ENCODE measurements at regions not wholly inside any gene's neighbourhood (a gene's known extent, or its start where the extent isn't known, plus 50 kb on each side); places are given as distances from the start of the nearest gene placed in this dataset.
"Not testable (repeated sequence)": the region's sequence is repeated elsewhere in the genome, so short reads cannot be mapped to it uniquely, and the experiment has no call there.

DNA sequence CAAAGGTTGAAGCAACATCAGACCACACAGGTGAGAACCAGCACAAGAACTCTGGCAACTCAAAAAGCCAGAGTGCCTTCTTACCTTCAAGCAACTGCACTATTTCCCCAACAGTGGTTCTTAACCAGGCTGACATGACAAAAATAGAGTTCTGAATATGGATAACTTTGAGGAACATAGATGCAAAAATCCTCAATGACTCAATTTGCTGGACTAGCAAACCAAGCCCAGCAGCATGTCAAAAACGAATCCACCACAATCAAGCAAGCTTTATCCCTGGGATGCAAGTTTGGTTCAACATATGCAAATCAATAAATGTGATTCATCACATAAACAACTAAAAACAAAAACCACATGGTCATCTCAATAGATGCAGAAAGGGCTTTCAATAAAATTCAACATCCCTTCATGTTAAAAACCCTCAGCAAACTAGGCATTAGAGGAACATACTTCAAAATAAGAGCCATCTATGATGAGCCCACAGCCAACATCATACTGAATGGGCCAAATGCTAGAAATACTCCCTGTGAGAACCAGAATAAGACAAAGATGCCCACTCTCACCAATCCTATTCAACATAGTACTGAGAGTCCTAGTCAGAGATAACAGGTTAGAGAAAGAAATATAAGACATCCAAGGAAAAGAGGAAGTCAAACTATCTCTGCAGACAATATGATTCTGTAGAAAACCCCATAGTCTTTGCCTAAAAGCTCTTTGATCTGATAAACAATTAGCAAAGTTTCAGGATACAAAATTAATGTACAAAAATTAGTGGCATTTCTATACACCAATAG, 110.5 kb upstream of the NBPF19 start:
- DNase-seq: not testable (repeated sequence)

- DNase-seq: not testable (repeated sequence)
Observed at GRCh38 chr1:149366402-149366801, 108.4 kb upstream of the NBPF19 start.

DNA sequence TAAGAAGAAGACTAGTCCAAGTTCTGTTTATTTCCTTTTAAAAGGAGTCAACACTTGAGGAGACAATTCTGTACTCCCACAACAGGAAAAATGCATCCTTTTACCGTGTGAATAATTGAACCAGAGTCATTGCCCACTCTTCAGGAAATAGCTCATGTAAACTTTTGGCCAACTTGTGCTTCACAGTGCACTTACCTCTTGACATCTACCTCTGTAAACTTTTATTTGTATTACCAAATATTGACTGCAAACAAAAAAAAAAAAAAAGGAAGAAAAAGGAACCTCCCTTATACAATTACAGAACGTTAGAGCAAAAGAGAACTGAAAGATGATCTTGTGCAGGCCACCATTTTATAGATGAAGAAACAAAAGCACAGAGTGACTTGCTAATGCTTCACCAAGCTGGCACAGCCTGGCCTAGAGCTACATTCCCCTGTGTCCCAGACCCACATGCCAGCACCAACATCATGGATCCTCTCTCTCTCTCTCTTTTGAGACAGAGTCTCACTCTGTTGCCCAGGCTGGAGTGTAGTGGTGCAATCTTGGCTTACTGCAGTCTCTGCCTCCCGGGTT, 107.3 kb upstream of the NBPF19 start:
- DNase-seq: not testable (repeated sequence)

- DNase-seq: not testable (repeated sequence)
Observed at GRCh38 chr1:149368337-149368736, 106.5 kb upstream of the NBPF19 start.

DNA sequence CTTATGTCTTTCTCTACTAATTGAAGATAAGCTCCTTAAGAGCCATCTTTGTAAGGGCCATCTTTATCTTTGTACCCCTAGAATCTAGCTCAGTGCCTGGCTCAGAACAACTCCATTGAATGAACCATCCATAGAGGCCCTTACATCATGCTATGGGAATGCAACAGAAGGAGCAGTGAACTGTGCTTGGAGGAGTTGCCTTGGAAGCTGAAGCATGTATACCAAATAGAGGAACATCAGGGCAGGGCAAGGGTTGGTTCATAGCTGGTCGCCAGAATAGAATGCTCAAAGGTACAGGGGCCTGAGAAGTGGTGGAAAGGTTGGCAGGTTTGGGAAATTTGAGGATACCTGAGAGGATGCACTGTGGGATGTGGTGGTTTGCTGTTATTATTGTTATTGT, 105.8 kb upstream of the NBPF19 start:
- DNase-seq: not testable (repeated sequence)

GRCh38 chr1:149371955-149372354, 102.9 kb upstream of the NBPF19 start:
- DNase-seq: not testable (repeated sequence)

- not testable (repeated sequence) for DNase-seq
Observed at GRCh38 chr1:149378462-149378861, 96.4 kb upstream of the NBPF19 start.

- DNase-seq: peak; percentile 20 to 39 (median 29)
Observed at GRCh38 chr1:149390173-149390926, 84.5 kb upstream of the NBPF19 start.

DNA sequence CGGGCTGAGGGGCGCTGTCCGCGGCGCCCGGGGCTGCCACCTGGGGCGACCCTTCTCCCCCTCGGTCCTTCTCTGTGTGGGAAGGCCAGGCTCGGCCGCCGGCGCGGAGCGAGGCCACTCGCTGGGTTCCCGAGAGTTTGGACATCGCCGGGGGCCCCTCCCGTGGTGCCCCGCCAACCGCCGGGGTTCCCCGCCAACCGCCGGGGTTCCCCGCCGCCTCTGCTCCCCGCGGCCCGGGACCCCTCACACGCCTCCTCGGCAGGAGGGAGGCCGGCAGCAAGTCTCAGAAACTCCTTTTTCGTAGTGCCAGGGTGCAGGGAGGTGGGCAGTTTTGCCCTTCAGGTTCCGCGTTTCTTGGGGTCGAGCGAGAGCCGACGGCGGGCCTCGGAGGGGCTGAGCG, 83.9 kb upstream of the NBPF19 start:
- DNase-seq: not testable (repeated sequence)

DNA sequence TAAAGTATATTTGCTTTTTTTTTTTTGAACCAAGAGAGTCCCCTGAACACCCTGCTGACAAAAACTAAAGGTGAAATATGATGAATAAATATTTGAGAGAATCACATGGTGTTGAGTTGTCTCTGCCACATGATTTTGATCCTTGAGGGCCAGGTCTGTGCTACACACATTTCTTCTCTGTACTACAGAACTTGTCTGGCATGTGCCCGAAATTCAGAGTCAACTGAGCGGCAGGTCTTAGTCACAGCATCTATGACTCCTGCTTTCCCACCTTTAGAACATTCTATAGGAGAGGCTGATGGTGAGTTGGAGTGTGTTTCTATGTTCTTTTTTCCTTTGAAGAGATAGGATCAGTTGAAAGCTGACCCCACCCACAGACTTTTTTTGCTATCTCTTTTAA, 79.0 kb upstream of the NBPF19 start:
- not testable (repeated sequence) for DNase-seq

- not testable (repeated sequence) for DNase-seq
Observed at GRCh38 chr1:149398527-149398926, 76.3 kb upstream of the NBPF19 start.

DNA sequence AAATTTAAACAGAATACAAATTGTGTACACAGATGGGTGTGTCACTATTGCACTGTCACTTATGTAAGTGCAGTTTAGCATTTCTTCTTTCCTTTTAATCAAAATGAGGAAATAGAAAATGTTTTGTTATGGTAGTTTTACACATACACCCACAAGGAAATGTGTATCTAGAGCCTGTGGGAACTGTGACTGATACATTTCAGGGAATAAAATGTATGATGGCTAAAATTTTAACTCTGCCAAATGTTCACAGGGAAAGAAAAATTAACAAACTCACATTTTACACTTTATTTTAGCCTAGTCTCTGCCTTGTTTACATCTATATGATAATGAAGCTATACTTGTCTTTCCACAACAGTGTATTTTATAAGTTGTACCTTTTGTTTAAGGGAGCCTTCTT, 66.4 kb upstream of the NBPF19 start:
- DNase-seq: not testable (repeated sequence)

- not testable (repeated sequence) for DNase-seq
Observed at GRCh38 chr1:149415373-149415772, 59.5 kb upstream of the NBPF19 start.

DNA sequence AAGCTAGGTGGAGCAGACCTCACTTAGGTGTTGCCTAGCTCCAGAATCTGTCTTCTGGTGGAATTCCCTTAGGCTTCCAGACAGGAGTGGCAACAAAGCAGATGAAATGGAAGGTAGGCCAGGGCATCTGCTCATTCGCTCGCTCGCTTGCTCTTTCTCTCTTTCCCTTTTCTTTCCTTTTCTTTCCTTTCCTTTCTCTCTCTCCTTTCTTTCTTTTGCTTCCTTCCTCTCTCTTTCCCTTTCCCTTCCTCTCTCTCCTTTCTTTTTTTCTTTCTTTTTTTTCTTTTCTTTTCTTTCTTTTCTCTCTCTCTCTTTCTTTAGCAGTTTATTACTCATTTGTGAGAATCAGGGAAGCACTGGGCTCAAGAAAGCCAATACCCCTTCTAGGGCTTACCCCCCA, 56.1 kb upstream of the NBPF19 start:
- DNase-seq: not testable (repeated sequence)

DNA sequence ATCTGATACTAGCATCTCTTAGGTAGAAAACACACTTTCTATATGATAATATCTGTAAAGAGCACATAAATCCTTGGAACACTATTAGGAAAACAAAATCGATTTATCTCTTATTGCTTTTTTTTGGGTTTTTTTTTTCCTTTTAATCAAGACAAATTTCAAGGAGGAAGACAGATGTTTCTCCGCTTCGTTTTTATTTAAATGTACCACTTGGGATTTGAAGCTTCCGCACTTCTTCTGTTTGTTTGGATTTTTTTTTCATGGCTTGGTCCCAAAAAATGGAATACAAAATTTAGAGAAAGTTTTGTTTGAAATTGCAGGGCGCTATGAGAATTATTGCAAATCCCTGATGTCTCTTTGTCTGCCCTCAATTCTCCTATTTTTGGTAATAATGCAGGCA, 51.7 kb upstream of the NBPF19 start:
- DNase-seq: not testable (repeated sequence)
